ENCODE measurements at regions not wholly inside any gene's neighbourhood (a gene's known extent, or its start where the extent isn't known, plus 50 kb on each side); places are given as distances from the start of the nearest gene placed in this dataset.

DNA sequence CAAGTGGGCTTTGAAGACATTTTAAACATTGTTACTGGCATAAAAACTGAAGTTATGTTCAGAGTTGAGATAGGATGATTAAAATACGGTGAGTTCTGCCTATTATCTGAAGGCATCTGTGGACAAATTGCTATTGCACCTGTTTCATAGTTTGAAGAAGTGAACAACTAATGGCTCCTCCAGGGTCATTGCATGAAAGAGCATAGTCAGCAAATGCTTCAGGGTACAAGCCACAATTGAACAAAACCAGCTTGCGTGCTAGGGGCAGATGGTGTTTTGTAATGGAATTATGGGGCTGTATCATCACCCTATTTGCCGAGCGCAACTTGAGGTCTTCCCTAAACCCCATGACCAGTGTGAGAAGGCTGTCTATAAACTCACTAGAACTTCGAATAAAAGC, 369.1 kb downstream of the MTRR start:
- H3K4me3 ChIP-seq (replicated peaks in 1 of 3; ENCODE audit: insufficient read depth in 1 of 3, low read depth in 2 of 3, low read length in 3 of 3) = no peak overlapping the region
- no peak overlapping the region for H3K9ac ChIP-seq (ENCODE audit: insufficient read depth, low read depth, low read length)
- H3K4me1 ChIP-seq (ENCODE audit: insufficient read depth, low read length) = no peaks in the 10 kb centered on the region
- H2AFZ ChIP-seq (ENCODE audit: low read length) = no peak overlapping the region
- TF ChIP-seq SNAI1 (CRISPR knock-in tag; IDR thresholded peaks at IDR 0.05; ENCODE audit: borderline replicate concordance) (no peak), MED8 (CRISPR knock-in tag; IDR thresholded peaks at IDR 0.05; ENCODE audit: insufficient replicate concordance) (no peak), MAFK (conservative IDR thresholded peaks at IDR 0.05 in 1 of 2, IDR thresholded peaks at IDR 0.05 in 1 of 2; ENCODE audit: low read length in 2 of 2) (peak; percentile 80 to 88), MAFF (IDR thresholded peaks at IDR 0.05; ENCODE audit: low read depth, low read length) (peak; percentile 82), HNRNPH1 (optimal IDR thresholded peaks at IDR 0.05; ENCODE audit: low read depth, low read length) (no peak), ZFYVE20 (CRISPR knock-in tag; IDR thresholded peaks at IDR 0.05; ENCODE audit: borderline replicate concordance, low read depth) (no peak), ZNF619 (CRISPR knock-in tag; IDR thresholded peaks at IDR 0.05) (no peak), YY1 (IDR thresholded peaks at IDR 0.05; ENCODE audit: insufficient read depth, insufficient replicate concordance, low read depth, low read length) (no peak), FOSL2 (CRISPR knock-in tag; IDR thresholded peaks at IDR 0.05) (no peak), THAP8 (CRISPR knock-in tag; IDR thresholded peaks at IDR 0.05; ENCODE audit: borderline replicate concordance) (no peak), PRPF4 (IDR thresholded peaks at IDR 0.05; ENCODE audit: low read depth, low read length, poor library complexity, severe bottlenecking) (no peak), ZNF317 (CRISPR knock-in tag; IDR thresholded peaks at IDR 0.05) (no peak)
- CTCF ChIA-PET (ENCODE audit: low intra/inter-chr PET ratio, low total read pairs) = no interaction called here
- H3K27me3 ChIP-seq (ENCODE audit: control insufficient read depth in 1 of 2, insufficient read depth in 2 of 2, low read length in 2 of 2) = no peaks in the 10 kb centered on the region
- intact Hi-C loops (cut with micrococcal nuclease; ENCODE audit: unreplicated experiment) = no loop called here
- no peak overlapping the region for H3K4me2 ChIP-seq (ENCODE audit: low read depth, low read length)
- H3K9me3 ChIP-seq (ENCODE audit: low read length) = no peaks in the 10 kb centered on the region; the same call in 1 of the 2 replicates
- 21% methylated on average over 5 of the region's 5 CpGs for WGBS (ENCODE audit: low lambda C conversion rate)
- BruUV-seq (replicated peaks) = no TSS peak
- DNase-seq (ENCODE audit: low spot score) (no peak), ATAC-seq (no peak), FAIRE-seq (no peak)
- in situ Hi-C loops (cut with HindIII; ENCODE audit: extremely low pct_ligation_motif_present, low pct_unique_long_range_greater_than_20kb) = no loop called here
- H3K36me3 ChIP-seq (replicated peaks in 1 of 2; ENCODE audit: control insufficient read depth in 1 of 2, insufficient read depth in 2 of 2, low read length in 2 of 2) = no peaks in the 10 kb centered on the region
- POLR2A ChIA-PET = no interaction called here
- no peaks in the 10 kb centered on the region for H4K20me1 ChIP-seq (ENCODE audit: insufficient read depth, low read length)
- no peak overlapping the region for H3K27ac ChIP-seq (ENCODE audit: extremely low read length, insufficient read depth, low read length)
- no peaks in the 10 kb centered on the region for H3K79me2 ChIP-seq (ENCODE audit: insufficient read depth, low read length)
